ENCODE measurements at regions not wholly inside any gene's neighbourhood (a gene's known extent, or its start where the extent isn't known, plus 50 kb on each side); places are given as distances from the start of the nearest gene placed in this dataset.
"Not testable (repeated sequence)": the region's sequence is repeated elsewhere in the genome, so short reads cannot be mapped to it uniquely, and the experiment has no call there.

- no peak for DNase-seq
Measured at GRCh38 chr20:46785958-46786357, 76.5 kb downstream of the SLC2A10 start.

GRCh38 chr20:46786566-46786965, 77.1 kb downstream of the SLC2A10 start:
- no peak for DNase-seq

- DNase-seq = no peak
Measured at GRCh38 chr20:46787991-46788762, 78.7 kb downstream of the SLC2A10 start.

GRCh38 chr20:46788763-46789091, 79.3 kb downstream of the SLC2A10 start:
- not testable (repeated sequence) for DNase-seq

- DNase-seq = no peak
Measured at GRCh38 chr20:46789339-46790028, 80.0 kb downstream of the SLC2A10 start.

- DNase-seq = no peak
Measured at GRCh38 chr20:46791722-46792416, 82.4 kb downstream of the SLC2A10 start.

GRCh38 chr20:46797206-46797605, 87.8 kb downstream of the SLC2A10 start:
- no peak for DNase-seq

- DNase-seq = no peak
Measured at GRCh38 chr20:46798430-46798829, 89.0 kb downstream of the SLC2A10 start.

- DNase-seq = peak; percentile 75
Measured at GRCh38 chr20:46799781-46800408, 90.4 kb downstream of the SLC2A10 start.

GRCh38 chr20:46800409-46800804, 91.0 kb downstream of the SLC2A10 start:
- DNase-seq = no peak

- DNase-seq = no peak
Measured at GRCh38 chr20:46801003-46801702, 91.7 kb downstream of the SLC2A10 start.

- DNase-seq = peak; percentile 45
Measured at GRCh38 chr20:46802722-46803121, 91.9 kb upstream of the EYA2 start.

GRCh38 chr20:46803123-46804020, 91.3 kb upstream of the EYA2 start:
- DNase-seq = no peak

GRCh38 chr20:46804126-46804525, 90.5 kb upstream of the EYA2 start:
- DNase-seq = no peak

GRCh38 chr20:46805836-46806235, 88.8 kb upstream of the EYA2 start:
- DNase-seq = no peak

- DNase-seq = no peak
Measured at GRCh38 chr20:46807998-46808397, 86.6 kb upstream of the EYA2 start.

GRCh38 chr20:46808565-46808964, 86.1 kb upstream of the EYA2 start:
- no peak for DNase-seq

GRCh38 chr20:46809706-46810360, 84.8 kb upstream of the EYA2 start:
- DNase-seq = no peak

- DNase-seq = no peak
Measured at GRCh38 chr20:46810448-46811223, 84.0 kb upstream of the EYA2 start.
